HG02852 (cell line): ENCODE measurements at regions not wholly inside any gene's neighbourhood (a gene's known extent, or its start where the extent isn't known, plus 50 kb on each side); places are given as distances from the start of the nearest gene placed in this dataset.
A peak's percentile ranks its signal among the peaks of the same experiment; 100 is the strongest.

Experiments used
- ATAC-seq: cut with Tn5 transposase; IDR thresholded peaks from one replicate; pipeline ENCODE4 v1.9.1; 2021; ENCODE audit warnings: mild to moderate bottlenecking, moderate library complexity; ENCODE audit not compliant: unreplicated experiment

- ATAC-seq: no peak
Observed at GRCh38 chr11:25943777-25944661, 387.9 kb upstream of the ANO3 start.

GRCh38 chr11:25949918-25950317 is 382.0 kb upstream of the ANO3 start:
- ATAC-seq: no peak

- no peak for ATAC-seq
Observed at GRCh38 chr11:25953006-25953405, 378.9 kb upstream of the ANO3 start.

GRCh38 chr11:25958045-25958444 is 373.9 kb upstream of the ANO3 start:
- no peak for ATAC-seq

- no peak for ATAC-seq
Observed at GRCh38 chr11:25961539-25961938, 370.4 kb upstream of the ANO3 start.

- no peak for ATAC-seq
Observed at GRCh38 chr11:25970726-25971508, 361.0 kb upstream of the ANO3 start.

GRCh38 chr11:25980091-25980490 is 351.8 kb upstream of the ANO3 start:
- no peak for ATAC-seq

GRCh38 chr11:25981998-25982397 is 349.9 kb upstream of the ANO3 start:
- peak; percentile 88 for ATAC-seq

- ATAC-seq: no peak
Observed at GRCh38 chr11:25983280-25983679, 348.6 kb upstream of the ANO3 start.

- no peak for ATAC-seq
Observed at GRCh38 chr11:25988178-25988577, 343.8 kb upstream of the ANO3 start.

GRCh38 chr11:25990406-25990805 is 341.5 kb upstream of the ANO3 start:
- ATAC-seq: no peak

GRCh38 chr11:25991476-25991875 is 340.5 kb upstream of the ANO3 start:
- no peak for ATAC-seq

GRCh38 chr11:25992294-25992693 is 339.6 kb upstream of the ANO3 start:
- no peak for ATAC-seq

- ATAC-seq: no peak
Observed at GRCh38 chr11:25993016-25993415, 338.9 kb upstream of the ANO3 start.

- no peak for ATAC-seq
Observed at GRCh38 chr11:26011474-26011873, 320.5 kb upstream of the ANO3 start.

- no peak for ATAC-seq
Observed at GRCh38 chr11:26014456-26015115, 317.3 kb upstream of the ANO3 start.

GRCh38 chr11:26017322-26017860 is 314.5 kb upstream of the ANO3 start:
- ATAC-seq: no peak

GRCh38 chr11:26017903-26018302 is 314.0 kb upstream of the ANO3 start:
- no peak for ATAC-seq

GRCh38 chr11:26018336-26018735 is 313.6 kb upstream of the ANO3 start:
- no peak for ATAC-seq

- no peak for ATAC-seq
Observed at GRCh38 chr11:26019386-26019785, 312.5 kb upstream of the ANO3 start.

GRCh38 chr11:26021017-26021416 is 310.9 kb upstream of the ANO3 start:
- no peak for ATAC-seq
